GM23338 (cell line): ENCODE measurements at regions not wholly inside any gene's neighbourhood (a gene's known extent, or its start where the extent isn't known, plus 50 kb on each side); places are given as distances from the start of the nearest gene placed in this dataset.

Source experiments
- CTCF ChIP-seq, 2 experiments: fragments of 200-600 bp in 1 of 2; sonication (generic) in 1 of 2; conservative IDR thresholded peaks; 2 replicates each; pipeline versions ENCODE4 v1.5.1 to v1.6.1; 2016 to 2017; ENCODE audit warnings: antibody characterized with exemption in 2 of 2, low read depth in 2 of 2, mild to moderate bottlenecking in 2 of 2, moderate library complexity in 1 of 2
- EZH2 ChIP-seq: fragments of 200-600 bp; sonication (generic); IDR thresholded peaks from one replicate; pipeline ENCODE4 v1.8.0; 2017; ENCODE audit warnings: antibody characterized with exemption, mild to moderate bottlenecking, low read depth; ENCODE audit not compliant: unreplicated experiment
- EZH2phosphoT487 ChIP-seq: fragments of 200-600 bp; sonication (generic); IDR thresholded peaks from one replicate; pipeline ENCODE4 v1.8.1; 2018; ENCODE audit warnings: antibody characterized with exemption; ENCODE audit not compliant: unreplicated experiment

DNA sequence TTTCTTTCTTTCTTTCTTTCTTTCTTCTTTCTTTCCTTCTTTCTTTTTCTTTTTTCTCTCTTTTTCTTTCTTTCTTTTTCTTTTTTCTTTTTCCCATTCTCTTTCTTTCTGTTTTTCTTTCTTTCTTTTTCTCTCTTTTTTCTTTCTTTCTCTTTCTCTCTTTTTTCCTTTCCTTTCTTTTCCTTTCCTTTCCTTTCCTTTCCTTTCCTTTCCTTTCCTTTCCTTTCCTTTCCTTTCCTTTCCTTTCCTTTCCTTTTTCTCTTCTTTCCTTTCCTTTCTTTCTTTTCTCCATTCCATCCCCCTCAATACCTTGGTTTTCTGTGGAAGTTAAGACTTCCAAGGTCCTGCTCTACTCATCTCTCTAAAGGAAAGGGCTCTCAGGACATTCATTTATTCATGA lies 102.8 kb upstream of the CLNK start:
- TF ChIP-seq EZH2 (no peak), EZH2phosphoT487 (no peak), CTCF (conservative IDR thresholded peaks at IDR 0.05; ENCODE audit: low read depth in 2 of 2) (no peak)
